IMR-90 (cell line): ENCODE measurements at regions not wholly inside any gene's neighbourhood (a gene's known extent, or its start where the extent isn't known, plus 50 kb on each side); places are given as distances from the start of the nearest gene placed in this dataset.

Experiments
- ATAC-seq: fragments of 200-7000 bp; cut with Tn5 transposase; 2 replicates; pipeline ENCODE4 v1.9.1; 2020; ENCODE audit warnings: low read depth, mild to moderate bottlenecking, moderate library complexity
- BruUV-seq: library from RNA; stranded (reverse); fragments of 400-500 nt; replicated peaks from 2 replicates; lab custom pipeline; 2021; lab: Mats Ljungman, UMichigan
- CTCF ChIA-PET: fragments of 300-600 bp; formaldehyde crosslinking; extraction: SDS; loops from one replicate; lab custom pipeline; 2021; ENCODE audit warnings: antibody characterized with exemption; lab: Yijun Ruan, JAX
- POLR2A ChIA-PET: fragments of 300-600 bp; sonication (Branson Sonifier 250); formaldehyde crosslinking; loops from one replicate; lab custom pipeline; 2022; ENCODE audit warnings: antibody characterized with exemption; ENCODE audit not compliant: unreplicated experiment; lab: Charles Lee
- DNase-seq: peaks from one replicate; pipeline ENCODE4 v3.0.0; 2013
- H2AFZ ChIP-seq: replicated peaks from 2 replicates; pipeline ENCODE3; 2013; ENCODE audit warnings: low read length, mild to moderate bottlenecking; ENCODE audit not compliant: poor library complexity
- H2AK5ac ChIP-seq: 2 replicates; pipeline ENCODE4 v1.6.1; 2013; ENCODE audit warnings: low read depth, low read length, inconsistent platforms
- H2AK9ac ChIP-seq: replicated peaks from 2 replicates; pipeline ENCODE3; 2013; ENCODE audit warnings: mild to moderate bottlenecking, low read depth, low read length, moderate library complexity; ENCODE audit not compliant: poor library complexity
- H2BK120ac ChIP-seq: 2 replicates; pipeline ENCODE4 v1.6.1; 2013; ENCODE audit warnings: low read depth, low read length, inconsistent platforms
- H2BK15ac ChIP-seq: 3 replicates; pipeline ENCODE4 v1.6.1; 2013; ENCODE audit warnings: low read depth, low read length, inconsistent platforms
- H2BK20ac ChIP-seq: 2 replicates; pipeline ENCODE4 v1.6.1; 2013; ENCODE audit warnings: low read depth, mild to moderate bottlenecking, inconsistent platforms, low read length, moderate library complexity
- H2BK5ac ChIP-seq: 2 replicates; pipeline ENCODE4 v1.6.1; 2013; ENCODE audit warnings: mild to moderate bottlenecking, low read depth, low read length, inconsistent platforms; ENCODE audit not compliant: poor library complexity, severe bottlenecking
- H3K14ac ChIP-seq: replicated peaks from 2 replicates; pipeline ENCODE4 v1.6.1; 2013; ENCODE audit warnings: low read depth, low read length, inconsistent platforms
- H3K18ac ChIP-seq: 2 replicates; pipeline ENCODE4 v1.6.1; 2013; ENCODE audit warnings: low read depth, low read length, control low read depth
- H3K23ac ChIP-seq: 2 replicates; pipeline ENCODE4 v1.6.1; 2013; ENCODE audit warnings: low read depth, low read length, inconsistent platforms
- H3K27ac ChIP-seq: 2 replicates; pipeline ENCODE4 v1.5.1; 2013; ENCODE audit warnings: mild to moderate bottlenecking, control low read depth, low read length; ENCODE audit not compliant: insufficient read depth
- H3K27me3 ChIP-seq: 2 replicates; pipeline ENCODE4 v1.6.1; 2013; ENCODE audit warnings: low read length; ENCODE audit not compliant: control insufficient read depth, insufficient read depth
- H3K36me3 ChIP-seq: 2 replicates; pipeline ENCODE4 v1.6.1; 2013; ENCODE audit warnings: low read length, mixed read lengths; ENCODE audit not compliant: control insufficient read depth, insufficient read depth
- H3K4ac ChIP-seq: 2 replicates; pipeline ENCODE4 v1.6.1; 2013; ENCODE audit warnings: low read depth, low read length, inconsistent platforms
- H3K4me1 ChIP-seq: 2 replicates; pipeline ENCODE4 v1.6.1; 2013; ENCODE audit warnings: low read length, mixed read lengths; ENCODE audit not compliant: control insufficient read depth, insufficient read depth
- H3K4me2 ChIP-seq: 2 replicates; pipeline ENCODE4 v1.6.1; 2013; ENCODE audit warnings: low read depth, mild to moderate bottlenecking, control low read depth, low read length, moderate library complexity
- H3K4me3 ChIP-seq: 2 replicates; pipeline ENCODE4 v1.5.1; 2013; ENCODE audit warnings: low read depth, mild to moderate bottlenecking, control low read depth, low read length, moderate library complexity; ENCODE audit not compliant: insufficient read depth
- H3K56ac ChIP-seq: 2 replicates; pipeline ENCODE4 v1.6.1; 2013; ENCODE audit warnings: low read length, inconsistent platforms; ENCODE audit not compliant: insufficient read depth; ENCODE audit errors: extremely low read depth
- H3K79me1 ChIP-seq, 2 experiments: 2 replicates each; pipeline ENCODE4 v1.6.1; 2013; ENCODE audit warnings: low read length in 2 of 2, inconsistent platforms in 1 of 2, low read depth in 1 of 2
- H3K9ac ChIP-seq: 2 replicates; pipeline ENCODE4 v1.6.1; 2013; ENCODE audit warnings: low read depth, low read length, control low read depth
- H3K9me1 ChIP-seq: 2 replicates; pipeline ENCODE4 v1.6.1; 2013; ENCODE audit warnings: low read length, inconsistent platforms; ENCODE audit not compliant: insufficient read depth
- H3K9me3 ChIP-seq: 2 replicates; pipeline ENCODE4 v1.6.1; 2013; ENCODE audit warnings: low read length; ENCODE audit not compliant: control insufficient read depth, insufficient read depth
- H4K20me1 ChIP-seq: 2 replicates; pipeline ENCODE4 v1.6.1; 2013; ENCODE audit warnings: low read length, inconsistent platforms; ENCODE audit not compliant: insufficient read depth
- H4K5ac ChIP-seq: 2 replicates; pipeline ENCODE4 v1.6.1; 2013; ENCODE audit warnings: mild to moderate bottlenecking, low read depth, low read length, control low read depth
- H4K8ac ChIP-seq, 2 experiments: 2 replicates each; pipeline ENCODE4 v1.6.1; 2013; ENCODE audit warnings: low read depth in 2 of 2, low read length in 2 of 2, control low read depth in 1 of 2, inconsistent platforms in 1 of 2
- H4K91ac ChIP-seq: 2 replicates; pipeline ENCODE4 v1.6.1; 2013; ENCODE audit warnings: low read depth, low read length, inconsistent platforms; ENCODE audit not compliant: insufficient read depth
- BHLHE40 ChIP-seq: fragments of 150-350 bp; IDR thresholded peaks from 2 replicates; pipeline ENCODE4 v1.6.1; 2016; ENCODE audit warnings: mild to moderate bottlenecking, low read depth, low read length
- CEBPB ChIP-seq: IDR thresholded peaks from 2 replicates; pipeline ENCODE4 v1.6.1; 2012; ENCODE audit warnings: low read depth, low read length, improper control_type of control experiment
- CHD1 ChIP-seq: IDR thresholded peaks from 2 replicates; pipeline ENCODE4 v1.6.1; 2012; ENCODE audit warnings: low read depth, low read length, improper control_type of control experiment
- MAFK ChIP-seq: IDR thresholded peaks from 2 replicates; pipeline ENCODE4 v1.6.1; 2012; ENCODE audit warnings: low read depth, low read length, improper control_type of control experiment
- MAZ ChIP-seq: IDR thresholded peaks from 2 replicates; pipeline ENCODE4 v1.6.1; 2012; ENCODE audit warnings: low read depth, mild to moderate bottlenecking, low read length, improper control_type of control experiment, moderate library complexity, borderline replicate concordance
- MXI1 ChIP-seq: IDR thresholded peaks from 2 replicates; pipeline ENCODE4 v1.6.1; 2012; ENCODE audit warnings: low read depth, mild to moderate bottlenecking, low read length, moderate library complexity, borderline replicate concordance
- POLR2A ChIP-seq: IDR thresholded peaks from 2 replicates; pipeline ENCODE4 v1.6.1; 2012; ENCODE audit warnings: mild to moderate bottlenecking, low read depth, low read length
- RAD21 ChIP-seq: IDR thresholded peaks from 2 replicates; pipeline ENCODE4 v1.6.1; 2012; ENCODE audit warnings: low read length, improper control_type of control experiment
- RCOR1 ChIP-seq: IDR thresholded peaks from 2 replicates; pipeline ENCODE4 v1.6.1; 2012; ENCODE audit warnings: mild to moderate bottlenecking, low read length, improper control_type of control experiment; ENCODE audit not compliant: insufficient replicate concordance
- SMC3 ChIP-seq: fragments of 150-350 bp; IDR thresholded peaks from 2 replicates; pipeline ENCODE4 v1.6.1; 2016; ENCODE audit warnings: low read depth, mild to moderate bottlenecking, antibody characterized with exemption, low read length, moderate library complexity
- WGBS, 2 experiments: methylation state at CpG; one replicate each; pipeline versions ENCODE4 v1.1.5 to v1.1.7; 2013; ENCODE audit warnings: missing lambda C conversion rate in 2 of 2; ENCODE audit not compliant: insufficient read length in 1 of 2; ENCODE audit errors: extremely low coverage in 2 of 2; 5-methylcytosine and 5-hydroxymethylcytosine counted together
- dilution Hi-C: fragments of 300-500 bp; cut with HindIII; formaldehyde crosslinking; loops from one replicate; pipeline ENCODE4 v1.14.3; 2018; ENCODE audit warnings: low sequenced_read_pairs; ENCODE audit not compliant: unreplicated experiment
- in situ Hi-C: fragments of 300-500 bp; cut with MboI; formaldehyde crosslinking; loops from 3 replicates; pipeline ENCODE4 v1.14.3; 2019; ENCODE audit warnings: low sequenced_read_pairs, inconsistent platforms, mixed read lengths
- intact Hi-C: fragments of 100-400 bp; cut with micrococcal nuclease; formaldehyde crosslinking; loops from 2 replicates; pipeline ENCODE4 v1.10.0; 2022
- TF ChIP-seq, protein P1 (sequence below): conservative IDR thresholded peaks from 2 replicates; pipeline ENCODE4 v1.5.1; 2012; ENCODE audit warnings: mild to moderate bottlenecking, low read depth, low read length, improper control_type of control experiment
- TF ChIP-seq, protein P2 (sequence below): fragments of 150-350 bp; IDR thresholded peaks from 2 replicates; pipeline ENCODE4 v1.6.1; 2016; ENCODE audit warnings: low read depth, mild to moderate bottlenecking, low read length, moderate library complexity, borderline replicate concordance
- TF ChIP-seq, protein P3 (sequence below): fragments of 150-350 bp; IDR thresholded peaks from 2 replicates; pipeline ENCODE4 v1.6.1; 2017; ENCODE audit warnings: mild to moderate bottlenecking, antibody characterized with exemption, low read length, low read depth

DNA sequence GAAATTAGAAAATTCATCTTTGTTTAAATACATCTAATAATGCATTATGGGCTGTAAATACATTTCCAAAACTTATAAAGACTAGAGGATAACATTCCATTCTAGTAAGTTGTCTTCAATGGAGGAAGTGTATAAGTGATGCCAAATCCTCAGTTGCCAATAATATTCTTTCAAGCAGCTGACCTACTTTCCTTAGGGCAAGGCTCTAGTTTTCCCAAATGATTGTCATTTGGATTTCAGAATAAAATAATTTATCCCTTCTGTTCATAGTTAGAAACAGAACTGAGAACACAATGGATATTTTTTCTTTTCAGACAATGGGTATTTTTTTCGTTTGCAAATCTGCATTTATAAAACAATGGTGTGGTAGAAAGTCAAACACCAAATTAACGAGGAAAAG lies 354.9 kb upstream of the ADAMTS5 start:
- Histone ChIP-seq H2AFZ (no peak overlapping the region), H3K4me2 (no peak overlapping the region), H3K18ac (no peak overlapping the region), H4K91ac (no peak overlapping the region), H3K9me1 (no peaks in the 10 kb centered on the region), H2BK120ac (no peak overlapping the region), H3K27me3 (no peaks in the 10 kb centered on the region), H2AK9ac (no peak overlapping the region), H2BK5ac (no peak overlapping the region), H3K4me1 (no peaks in the 10 kb centered on the region), H3K79me1 (no peaks in the 10 kb centered on the region), H2BK15ac (no peak overlapping the region), H4K5ac (no peak overlapping the region), H4K20me1 (no peaks in the 10 kb centered on the region), H4K8ac (no peak overlapping the region), H3K14ac (no peak overlapping the region), H2BK20ac (no peak overlapping the region), H3K56ac (no peak overlapping the region), H3K4me3 (no peak overlapping the region), H3K9ac (no peak overlapping the region), H3K23ac (no peak overlapping the region), H3K27ac (no peak overlapping the region), H3K4ac (no peak overlapping the region), H2AK5ac (no peak overlapping the region), H3K9me3 (0 out of 2 replicates have a peak, but pooled peaks cover 4% of the 10 kb centered on the region), H3K36me3 (no peaks in the 10 kb centered on the region)
- WGBS, 2 experiments, result no CpG with 5 or more reads among the region's 2 CpGs
- CTCF ChIA-PET, result no interaction called here
- ATAC-seq (no peak), DNase-seq (no peak)
- intact Hi-C loops (no loop called here), in situ Hi-C loops (no loop called here), dilution Hi-C loops (no loop called here)
- TF ChIP-seq CHD1 (no peak), SMC3 (no peak), RCOR1 (no peak), RAD21 (no peak), MAZ (no peak), MAFK (no peak), CEBPB (no peak), BHLHE40 (no peak), MXI1 (no peak), POLR2A (no peak)
- TF ChIP-seq, protein P1, sequence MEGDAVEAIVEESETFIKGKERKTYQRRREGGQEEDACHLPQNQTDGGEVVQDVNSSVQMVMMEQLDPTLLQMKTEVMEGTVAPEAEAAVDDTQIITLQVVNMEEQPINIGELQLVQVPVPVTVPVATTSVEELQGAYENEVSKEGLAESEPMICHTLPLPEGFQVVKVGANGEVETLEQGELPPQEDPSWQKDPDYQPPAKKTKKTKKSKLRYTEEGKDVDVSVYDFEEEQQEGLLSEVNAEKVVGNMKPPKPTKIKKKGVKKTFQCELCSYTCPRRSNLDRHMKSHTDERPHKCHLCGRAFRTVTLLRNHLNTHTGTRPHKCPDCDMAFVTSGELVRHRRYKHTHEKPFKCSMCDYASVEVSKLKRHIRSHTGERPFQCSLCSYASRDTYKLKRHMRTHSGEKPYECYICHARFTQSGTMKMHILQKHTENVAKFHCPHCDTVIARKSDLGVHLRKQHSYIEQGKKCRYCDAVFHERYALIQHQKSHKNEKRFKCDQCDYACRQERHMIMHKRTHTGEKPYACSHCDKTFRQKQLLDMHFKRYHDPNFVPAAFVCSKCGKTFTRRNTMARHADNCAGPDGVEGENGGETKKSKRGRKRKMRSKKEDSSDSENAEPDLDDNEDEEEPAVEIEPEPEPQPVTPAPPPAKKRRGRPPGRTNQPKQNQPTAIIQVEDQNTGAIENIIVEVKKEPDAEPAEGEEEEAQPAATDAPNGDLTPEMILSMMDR, result no peak
- TF ChIP-seq, protein P2, sequence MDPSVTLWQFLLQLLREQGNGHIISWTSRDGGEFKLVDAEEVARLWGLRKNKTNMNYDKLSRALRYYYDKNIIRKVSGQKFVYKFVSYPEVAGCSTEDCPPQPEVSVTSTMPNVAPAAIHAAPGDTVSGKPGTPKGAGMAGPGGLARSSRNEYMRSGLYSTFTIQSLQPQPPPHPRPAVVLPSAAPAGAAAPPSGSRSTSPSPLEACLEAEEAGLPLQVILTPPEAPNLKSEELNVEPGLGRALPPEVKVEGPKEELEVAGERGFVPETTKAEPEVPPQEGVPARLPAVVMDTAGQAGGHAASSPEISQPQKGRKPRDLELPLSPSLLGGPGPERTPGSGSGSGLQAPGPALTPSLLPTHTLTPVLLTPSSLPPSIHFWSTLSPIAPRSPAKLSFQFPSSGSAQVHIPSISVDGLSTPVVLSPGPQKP, result no peak
- TF ChIP-seq, protein P3, sequence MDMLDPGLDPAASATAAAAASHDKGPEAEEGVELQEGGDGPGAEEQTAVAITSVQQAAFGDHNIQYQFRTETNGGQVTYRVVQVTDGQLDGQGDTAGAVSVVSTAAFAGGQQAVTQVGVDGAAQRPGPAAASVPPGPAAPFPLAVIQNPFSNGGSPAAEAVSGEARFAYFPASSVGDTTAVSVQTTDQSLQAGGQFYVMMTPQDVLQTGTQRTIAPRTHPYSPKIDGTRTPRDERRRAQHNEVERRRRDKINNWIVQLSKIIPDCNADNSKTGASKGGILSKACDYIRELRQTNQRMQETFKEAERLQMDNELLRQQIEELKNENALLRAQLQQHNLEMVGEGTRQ, result no peak
- POLR2A ChIA-PET, result no interaction called here
- BruUV-seq, result no TSS peak
